B cell (primary cell): ENCODE measurements at regions not wholly inside any gene's neighbourhood (a gene's known extent, or its start where the extent isn't known, plus 50 kb on each side); places are given as distances from the start of the nearest gene placed in this dataset.

ENCODE experiments used
- ATAC-seq: fragments of 200-7000 bp; cut with Tn5 transposase; one replicate; pipeline ENCODE4 v1.10.0; 2021; ENCODE audit warnings: low read depth, mild to moderate bottlenecking, moderate number of reproducible peaks, moderate library complexity
- CTCF ChIA-PET: fragments of 350-600 bp; sonication (Branson Sonifier 250); formaldehyde crosslinking; loops from one replicate; lab custom pipeline; 2021; ENCODE audit warnings: antibody characterized with exemption, inconsistent platforms; lab: Charles Lee
- POLR2A ChIA-PET: fragments of 350-600 bp; sonication (Branson Sonifier 250); formaldehyde crosslinking; loops from one replicate; lab custom pipeline; 2021; ENCODE audit warnings: antibody characterized with exemption; lab: Charles Lee
- DNase-seq: peaks from one replicate; pipeline ENCODE4 v3.0.0; 2013
- H2AFZ ChIP-seq: 2 replicates; pipeline ENCODE4 v1.6.1; 2012; ENCODE audit warnings: mild to moderate bottlenecking, low read depth, low read length; ENCODE audit not compliant: insufficient read depth, poor library complexity, severe bottlenecking
- H3K27ac ChIP-seq, 2 donors: 1 replicate in 1 of 2; 2 replicates in 1 of 2; pipeline ENCODE4 v1.5.1; 2012 to 2013; ENCODE audit warnings: low read length in 2 of 2, mild to moderate bottlenecking in 2 of 2, moderate library complexity in 1 of 2
- H3K27me3 ChIP-seq, 4 experiments: fragments of 200-600 bp in 1 of 4; sonication (generic) in 1 of 4; replicated peaks in 1 of 4; 1 replicate in 2 of 4; 2 replicates in 2 of 4; pipeline versions ENCODE4 v1.6.1 to v1.7.0; 2013 to 2016; ENCODE audit warnings: low read length in 3 of 4, mild to moderate bottlenecking in 2 of 4, mixed read lengths in 1 of 4, moderate library complexity in 1 of 4; ENCODE audit not compliant: insufficient read depth in 4 of 4, control insufficient read depth in 3 of 4; ENCODE audit errors: control extremely low read depth in 1 of 4
- H3K36me3 ChIP-seq, 2 experiments: replicated peaks in 1 of 2; 1 replicate in 1 of 2; 2 replicates in 1 of 2; pipeline versions ENCODE4 v1.6.1 to v1.7.1; 2013; ENCODE audit warnings: low read length in 1 of 2; ENCODE audit not compliant: insufficient read depth in 2 of 2, control insufficient read depth in 1 of 2; ENCODE audit errors: control extremely low read depth in 1 of 2, extremely low read depth in 1 of 2
- H3K4me1 ChIP-seq, 2 donors: fragments of 200-600 bp in 1 of 2; sonication (generic) in 1 of 2; 1 replicate in 1 of 2; 2 replicates in 1 of 2; pipeline versions ENCODE4 v1.5.1 to v1.6.1; 2013 to 2017; ENCODE audit warnings: low read length in 2 of 2; ENCODE audit not compliant: control insufficient read depth in 2 of 2, insufficient read depth in 2 of 2
- H3K4me2 ChIP-seq: replicated peaks from 2 replicates; pipeline ENCODE3; 2012; ENCODE audit warnings: mild to moderate bottlenecking, low read depth, low read length; ENCODE audit not compliant: poor library complexity, severe bottlenecking
- H3K4me3 ChIP-seq, 5 experiments: fragments of 200-600 bp in 1 of 5; sonication (generic) in 1 of 5; 1 replicate in 3 of 5; 2 replicates in 2 of 5; pipeline versions ENCODE4 v1.5.1 to v1.7.0; 2011 to 2016; ENCODE audit warnings: low read length in 4 of 5, mild to moderate bottlenecking in 4 of 5, low read depth in 2 of 5, control low read depth in 1 of 5, moderate library complexity in 1 of 5; ENCODE audit not compliant: insufficient read depth in 1 of 5; ENCODE audit errors: control extremely low read depth in 1 of 5, extremely low read depth in 1 of 5
- H3K79me2 ChIP-seq: fragments of 200-600 bp; sonication (generic); one replicate; pipeline ENCODE4 v1.6.0; 2016; ENCODE audit warnings: low read length; ENCODE audit not compliant: control insufficient read depth, insufficient read depth
- H3K9ac ChIP-seq: fragments of 200-600 bp; sonication (generic); 2 replicates; pipeline ENCODE4 v1.6.1; 2017; ENCODE audit warnings: mild to moderate bottlenecking, low read length, moderate library complexity
- H3K9me3 ChIP-seq, 3 donors: one replicate each; pipeline versions ENCODE4 v1.6.1 to v1.7.1; 2013; ENCODE audit warnings: low read length in 2 of 3; ENCODE audit not compliant: control insufficient read depth in 2 of 3, insufficient read depth in 1 of 3; ENCODE audit errors: control extremely low read depth in 1 of 3
- H4K20me1 ChIP-seq: 2 replicates; pipeline ENCODE4 v1.6.0; 2012; ENCODE audit warnings: mild to moderate bottlenecking, low read length; ENCODE audit not compliant: insufficient read depth, control insufficient read depth, poor library complexity, severe bottlenecking
- H3K27ac Mint-ChIP-seq: one replicate; pipeline ENCODE4 v1.8.0; 2021; ENCODE audit warnings: mixed read lengths
- H3K27me3 Mint-ChIP-seq: one replicate; pipeline ENCODE4 v1.8.0; 2021; ENCODE audit warnings: mixed read lengths
- H3K4me1 Mint-ChIP-seq: one replicate; pipeline ENCODE4 v1.8.0; 2021; ENCODE audit warnings: mixed read lengths
- H3K4me3 Mint-ChIP-seq: one replicate; pipeline ENCODE4 v1.8.0; 2021; ENCODE audit warnings: mixed read lengths
- H3K9me3 Mint-ChIP-seq: one replicate; pipeline ENCODE4 v1.8.0; 2022; ENCODE audit warnings: mixed read lengths; ENCODE audit not compliant: insufficient read depth
- EZH2 ChIP-seq: IDR thresholded peaks from 2 replicates; pipeline ENCODE4 v1.6.1; 2012; ENCODE audit warnings: borderline replicate concordance, low read depth, mild to moderate bottlenecking, moderate library complexity, low read length; ENCODE audit not compliant: insufficient read depth, poor library complexity, severe bottlenecking
- WGBS: methylation state at CpG from one replicate; pipeline ENCODE4 v1.1.5; 2013; ENCODE audit warnings: missing lambda C conversion rate; ENCODE audit not compliant: insufficient coverage; 5-methylcytosine and 5-hydroxymethylcytosine counted together
- intact Hi-C: fragments of 100-400 bp; cut with micrococcal nuclease; formaldehyde crosslinking; loops from one replicate; pipeline ENCODE4 v1.10.0; 2022
- TF ChIP-seq, protein P1 (sequence below): fragments of 200-600 bp; IDR thresholded peaks from one replicate; pipeline ENCODE4 v1.8.0; 2022; ENCODE audit warnings: antibody characterized with exemption, mild to moderate bottlenecking

DNA sequence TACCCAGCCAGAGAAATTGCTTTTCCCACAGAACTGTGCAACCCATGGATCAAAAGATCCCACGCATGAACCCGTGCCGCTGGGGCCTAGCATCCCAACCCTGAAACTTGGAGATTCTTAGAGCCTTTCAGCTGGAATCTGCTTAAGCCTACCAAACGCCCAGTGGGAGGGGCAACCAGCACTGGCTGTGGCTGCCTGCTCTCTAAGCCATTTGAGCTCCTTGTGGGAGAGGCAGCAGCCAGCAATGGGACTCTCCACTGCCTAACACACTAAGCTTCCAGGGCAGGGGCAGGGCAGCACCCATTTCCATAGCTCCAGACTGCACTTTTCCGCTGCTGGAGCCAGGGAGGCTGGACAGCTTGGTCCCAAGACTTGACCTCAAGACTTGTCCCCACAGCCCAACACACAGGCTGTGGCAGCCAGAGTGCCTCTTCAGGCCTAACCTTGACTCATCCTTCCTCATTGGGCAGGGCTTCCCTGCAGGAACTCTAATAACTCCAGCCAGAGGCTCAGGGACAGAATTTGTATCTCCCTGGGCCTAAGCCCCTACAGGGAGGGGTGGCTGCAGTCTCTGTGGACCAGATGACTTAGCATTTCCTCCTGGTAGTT, 437.4 kb downstream of the MTRR start:
- ChIA-PET POLR2A (no interaction called here), CTCF (no interaction called here)
- Mint-ChIP-seq H3K27ac (no peak overlapping the region), H3K4me1 (no peaks in the 10 kb centered on the region), H3K27me3 (no peaks in the 10 kb centered on the region), H3K4me3 (no peak overlapping the region), H3K9me3 (no peaks in the 10 kb centered on the region)
- H3K27me3 ChIP-seq, result no peaks in the 10 kb centered on the region
- ATAC-seq (no peak), DNase-seq (no peak)
- H3K4me3 ChIP-seq, result no peak overlapping the region
- H3K4me1 ChIP-seq, result no peaks in the 10 kb centered on the region
- H3K79me2 ChIP-seq, result no peaks in the 10 kb centered on the region
- WGBS, result 79% methylated on average over 5 of the region's 5 CpGs
- no peak overlapping the region for H3K27ac ChIP-seq
- H3K9ac ChIP-seq, result no peak overlapping the region
- intact Hi-C loops, result no loop called here
- no peak overlapping the region for H3K4me2 ChIP-seq
- no peak overlapping the region for H2AFZ ChIP-seq
- H3K36me3 ChIP-seq, result no peaks in the 10 kb centered on the region
- no peaks in the 10 kb centered on the region for H4K20me1 ChIP-seq
- TF ChIP-seq, protein P1, sequence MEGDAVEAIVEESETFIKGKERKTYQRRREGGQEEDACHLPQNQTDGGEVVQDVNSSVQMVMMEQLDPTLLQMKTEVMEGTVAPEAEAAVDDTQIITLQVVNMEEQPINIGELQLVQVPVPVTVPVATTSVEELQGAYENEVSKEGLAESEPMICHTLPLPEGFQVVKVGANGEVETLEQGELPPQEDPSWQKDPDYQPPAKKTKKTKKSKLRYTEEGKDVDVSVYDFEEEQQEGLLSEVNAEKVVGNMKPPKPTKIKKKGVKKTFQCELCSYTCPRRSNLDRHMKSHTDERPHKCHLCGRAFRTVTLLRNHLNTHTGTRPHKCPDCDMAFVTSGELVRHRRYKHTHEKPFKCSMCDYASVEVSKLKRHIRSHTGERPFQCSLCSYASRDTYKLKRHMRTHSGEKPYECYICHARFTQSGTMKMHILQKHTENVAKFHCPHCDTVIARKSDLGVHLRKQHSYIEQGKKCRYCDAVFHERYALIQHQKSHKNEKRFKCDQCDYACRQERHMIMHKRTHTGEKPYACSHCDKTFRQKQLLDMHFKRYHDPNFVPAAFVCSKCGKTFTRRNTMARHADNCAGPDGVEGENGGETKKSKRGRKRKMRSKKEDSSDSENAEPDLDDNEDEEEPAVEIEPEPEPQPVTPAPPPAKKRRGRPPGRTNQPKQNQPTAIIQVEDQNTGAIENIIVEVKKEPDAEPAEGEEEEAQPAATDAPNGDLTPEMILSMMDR, result no peak
- no peak for TF ChIP-seq EZH2
- H3K9me3 ChIP-seq, result peaks cover 0 to 12% (median 0%) of the 10 kb centered on the region in 3 donors

DNA sequence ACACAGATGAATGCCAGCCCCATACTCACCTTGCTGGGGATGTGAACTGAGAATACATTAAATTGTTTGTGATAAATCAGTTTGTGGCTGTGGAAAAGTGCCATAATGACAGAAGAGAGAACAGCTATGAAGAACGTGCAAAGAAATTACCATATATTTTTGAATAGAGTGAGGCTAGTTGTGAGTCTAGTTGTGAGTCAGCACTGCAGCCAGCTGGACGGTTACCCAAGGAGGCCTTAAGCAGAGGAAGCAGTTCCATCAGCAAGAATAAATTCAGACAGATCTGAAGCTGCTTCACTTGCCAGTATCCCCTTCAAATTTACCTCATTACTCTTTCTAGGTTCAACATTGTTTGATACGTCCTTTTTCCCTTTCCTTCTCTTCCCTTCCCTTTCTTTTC, 446.0 kb downstream of the MTRR start:
- Histone ChIP-seq H4K20me1 (no peaks in the 10 kb centered on the region), H3K36me3 (no peaks in the 10 kb centered on the region), H3K9me3 (peaks cover 0 to 3% (median 0%) of the 10 kb centered on the region in 3 donors), H3K4me2 (no peak overlapping the region), H3K79me2 (no peaks in the 10 kb centered on the region), H3K27me3 (no peaks in the 10 kb centered on the region), H3K4me1 (no peaks in the 10 kb centered on the region), H3K4me3 (no peak overlapping the region), H3K9ac (no peak overlapping the region), H2AFZ (no peak overlapping the region), H3K27ac (no peak overlapping the region)
- Mint-ChIP-seq H3K9me3 (no peaks in the 10 kb centered on the region), H3K4me3 (no peak overlapping the region), H3K27ac (no peak overlapping the region), H3K4me1 (no peaks in the 10 kb centered on the region), H3K27me3 (no peaks in the 10 kb centered on the region)
- CTCF ChIA-PET, result no interaction called here
- POLR2A ChIA-PET, result no interaction called here
- ATAC-seq (no peak), DNase-seq (no peak)
- 83% methylated on average over 1 of the region's 3 CpGs for WGBS
- intact Hi-C loops, result no loop called here
- TF ChIP-seq, protein P1, result no peak
- TF ChIP-seq EZH2, result no peak
